ENCODE measurements at regions not wholly inside any gene's neighbourhood (a gene's known extent, or its start where the extent isn't known, plus 50 kb on each side); places are given as distances from the start of the nearest gene placed in this dataset.
A peak's percentile ranks its signal among the peaks of the same experiment; 100 is the strongest.

GRCh38 chr14:30002859-30003258 is 75.2 kb upstream of the PRKD1 start:
- Histone ChIP-seq H3K36me3 (ENCODE audit: control insufficient read depth, insufficient read depth, low read length) (no peaks in the 10 kb centered on the region), H3K4me1 (ENCODE audit: control insufficient read depth, extremely low read depth, insufficient read depth, low read length) (no peaks in the 10 kb centered on the region), H3K9me3 (ENCODE audit: control insufficient read depth, insufficient read depth, low read depth, low read length) (no peaks in the 10 kb centered on the region), H3K9ac (ENCODE audit: insufficient read depth, low read length) (no peak overlapping the region), H3K27ac (ENCODE audit: insufficient read depth, low read length) (no peak overlapping the region), H3K79me2 (ENCODE audit: control insufficient read depth, insufficient read depth, low read length) (no peaks in the 10 kb centered on the region), H4K20me1 (ENCODE audit: control insufficient read depth, extremely low read depth, insufficient read depth, low read length) (no peaks in the 10 kb centered on the region), H3K27me3 (ENCODE audit: control insufficient read depth, insufficient read depth, low read length) (no peaks in the 10 kb centered on the region), H3K4me3 (replicated peaks in 1 of 4; ENCODE audit: control extremely low read depth in 1 of 4, insufficient read depth in 1 of 4, low read depth in 3 of 4, low read length in 4 of 4) (no peak overlapping the region), H2AFZ (ENCODE audit: low read length) (no peak overlapping the region), H3K4me2 (ENCODE audit: extremely low read depth, insufficient read depth, low read length) (no peak overlapping the region)
- TF ChIP-seq CTCF (conservative IDR thresholded peaks at IDR 0.05 in 1 of 2, IDR thresholded peaks at IDR 0.05 in 1 of 2; ENCODE audit: low read depth in 1 of 2, low read length in 2 of 2) (no peak), EZH2 (IDR thresholded peaks at IDR 0.05; ENCODE audit: low read length, missing control alignments) (no peak)
- DNase-seq (ENCODE audit: low read depth in 2 of 2), result no peak

GRCh38 chr14:30005114-30005808 is 77.6 kb upstream of the PRKD1 start:
- H3K9ac ChIP-seq (ENCODE audit: insufficient read depth, low read length), result no peak overlapping the region
- TF ChIP-seq CTCF (conservative IDR thresholded peaks at IDR 0.05 in 1 of 2, IDR thresholded peaks at IDR 0.05 in 1 of 2; ENCODE audit: low read depth in 1 of 2, low read length in 2 of 2) (peak; percentile 76 to 81), EZH2 (IDR thresholded peaks at IDR 0.05; ENCODE audit: low read length, missing control alignments) (no peak)
- no peaks in the 10 kb centered on the region for H3K9me3 ChIP-seq (ENCODE audit: control insufficient read depth, insufficient read depth, low read depth, low read length)
- peak overlapping the region; percentile 54 for H2AFZ ChIP-seq (ENCODE audit: low read length)
- peak overlapping the region; percentile 23 for H3K4me2 ChIP-seq (ENCODE audit: extremely low read depth, insufficient read depth, low read length)
- H3K36me3 ChIP-seq (ENCODE audit: control insufficient read depth, insufficient read depth, low read length), result no peaks in the 10 kb centered on the region
- no peaks in the 10 kb centered on the region for H3K27me3 ChIP-seq (ENCODE audit: control insufficient read depth, insufficient read depth, low read length)
- H3K4me1 ChIP-seq (ENCODE audit: control insufficient read depth, extremely low read depth, insufficient read depth, low read length), result no peaks in the 10 kb centered on the region
- no peak overlapping the region for H3K27ac ChIP-seq (ENCODE audit: insufficient read depth, low read length)
- H3K4me3 ChIP-seq (replicated peaks in 1 of 4; ENCODE audit: control extremely low read depth in 1 of 4, insufficient read depth in 1 of 4, low read depth in 3 of 4, low read length in 4 of 4), result no peak overlapping the region
- H4K20me1 ChIP-seq (ENCODE audit: control insufficient read depth, extremely low read depth, insufficient read depth, low read length), result no peaks in the 10 kb centered on the region
- no peaks in the 10 kb centered on the region for H3K79me2 ChIP-seq (ENCODE audit: control insufficient read depth, insufficient read depth, low read length)
- DNase-seq (ENCODE audit: low read depth in 2 of 2), result peak; percentile 69 to 88

- Histone ChIP-seq H3K27ac (ENCODE audit: insufficient read depth, low read length) (no peak overlapping the region), H3K4me3 (replicated peaks in 1 of 4; ENCODE audit: control extremely low read depth in 1 of 4, insufficient read depth in 1 of 4, low read depth in 3 of 4, low read length in 4 of 4) (no peak overlapping the region), H3K9ac (ENCODE audit: insufficient read depth, low read length) (no peak overlapping the region), H3K4me2 (ENCODE audit: extremely low read depth, insufficient read depth, low read length) (no peak overlapping the region), H3K36me3 (ENCODE audit: control insufficient read depth, insufficient read depth, low read length) (no peaks in the 10 kb centered on the region), H2AFZ (ENCODE audit: low read length) (no peak overlapping the region), H3K4me1 (ENCODE audit: control insufficient read depth, extremely low read depth, insufficient read depth, low read length) (no peaks in the 10 kb centered on the region), H4K20me1 (ENCODE audit: control insufficient read depth, extremely low read depth, insufficient read depth, low read length) (no peaks in the 10 kb centered on the region), H3K9me3 (ENCODE audit: control insufficient read depth, insufficient read depth, low read depth, low read length) (no peaks in the 10 kb centered on the region), H3K27me3 (ENCODE audit: control insufficient read depth, insufficient read depth, low read length) (no peaks in the 10 kb centered on the region), H3K79me2 (ENCODE audit: control insufficient read depth, insufficient read depth, low read length) (no peaks in the 10 kb centered on the region)
- TF ChIP-seq CTCF (conservative IDR thresholded peaks at IDR 0.05 in 1 of 2, IDR thresholded peaks at IDR 0.05 in 1 of 2; ENCODE audit: low read depth in 1 of 2, low read length in 2 of 2), result no peak
- no peak for TF ChIP-seq EZH2 (IDR thresholded peaks at IDR 0.05; ENCODE audit: low read length, missing control alignments)
- DNase-seq (ENCODE audit: low read depth in 2 of 2), result no peak
These were observed 79.0 kb upstream of the PRKD1 start for GRCh38 chr14:30006695-30007094.
